Thyroid gland (tissue), 4 donors: ENCODE measurements at regions not wholly inside any gene's neighbourhood (a gene's known extent, or its start where the extent isn't known, plus 50 kb on each side); places are given as distances from the start of the nearest gene placed in this dataset.

ENCODE experiments used
- DNase-seq, 2 donors: peaks; one replicate each; pipeline ENCODE4 v3.0.0-alpha.2; 2019
- H3K27ac ChIP-seq, 3 donors: fragments of 200-600 bp; sonication (generic); 1 replicate in 2 of 3; 2 replicates in 1 of 3; pipeline ENCODE4 v1.5.1; 2016 to 2019; ENCODE audit warnings: mild to moderate bottlenecking in 1 of 3, moderate library complexity in 1 of 3
- H3K27me3 ChIP-seq: fragments of 200-600 bp; sonication (generic); one replicate; pipeline ENCODE4 v1.5.1; 2019
- H3K36me3 ChIP-seq, 2 donors: fragments of 200-600 bp; sonication (generic); one replicate each; pipeline ENCODE4 v1.5.1; 2016 to 2019
- H3K4me1 ChIP-seq, 2 donors: fragments of 200-600 bp; sonication (generic); one replicate each; pipeline ENCODE4 v1.5.1; 2017 to 2019
- H3K4me3 ChIP-seq, 3 donors: fragments of 200-600 bp; sonication (generic); replicated peaks in 1 of 3; 1 replicate in 2 of 3; 2 replicates in 1 of 3; pipeline ENCODE4 v1.5.1; 2016; ENCODE audit warnings: mild to moderate bottlenecking in 1 of 3
- H3K9me3 ChIP-seq: fragments of 200-600 bp; sonication (generic); one replicate; pipeline ENCODE4 v1.5.1; 2017
- CTCF ChIP-seq, 6 experiments: fragments of 200-600 bp in 3 of 6; fragments of 450-650 bp in 3 of 6; sonication (generic) in 3 of 6; IDR thresholded peaks; one replicate each; pipeline ENCODE4 v1.5.1; 2016 to 2019; ENCODE audit warnings: antibody characterized with exemption in 6 of 6, mild to moderate bottlenecking in 2 of 6, inconsistent platforms in 1 of 6, moderate library complexity in 1 of 6
- POLR2A ChIP-seq, 2 donors: fragments of 450-650 bp; IDR thresholded peaks; one replicate each; pipeline ENCODE4 v1.6.1; 2017; ENCODE audit warnings: antibody characterized with exemption in 2 of 2, mild to moderate bottlenecking in 2 of 2, moderate library complexity in 1 of 2
- WGBS, 2 donors: methylation state at CpG; one replicate each; pipeline ENCODE4 v1.1.5; 2017; 5-methylcytosine and 5-hydroxymethylcytosine counted together
- intact Hi-C: fragments of 100-400 bp; cut with DNase I; formaldehyde crosslinking; loops from one replicate; pipeline ENCODE4 v1.15.1; 2023

DNA sequence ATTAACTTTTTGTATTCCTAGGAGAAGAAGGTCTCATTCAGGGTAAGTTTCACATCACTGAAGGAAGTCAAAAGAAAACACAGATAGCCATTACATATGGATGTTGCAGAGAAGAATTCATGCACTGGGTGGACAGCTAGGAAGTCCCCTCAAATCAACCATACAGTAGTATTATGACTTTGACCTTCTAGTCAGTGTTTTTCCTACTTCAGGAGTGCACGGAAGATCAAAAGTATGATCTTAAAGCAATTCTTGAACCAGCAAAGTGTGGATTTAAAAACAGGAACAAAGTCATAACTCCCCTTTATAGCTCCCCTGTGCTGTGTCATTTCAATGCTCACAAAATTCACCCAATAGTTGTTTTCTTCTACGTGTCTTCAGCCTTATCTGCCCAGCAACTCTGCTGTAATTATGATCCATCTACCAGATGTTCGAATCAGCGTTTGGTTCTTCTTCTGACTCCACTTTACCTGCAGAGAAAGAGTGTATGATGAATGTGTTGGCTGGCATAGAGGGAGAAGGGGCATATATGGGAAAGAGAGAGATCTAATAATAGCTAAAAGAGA lies 118.1 kb upstream of the MEIS2 start:
- Histone ChIP-seq H3K27me3 (no peaks in the 10 kb centered on the region), H3K4me3 (no peak overlapping the region), H3K4me1 (no peaks in the 10 kb centered on the region), H3K27ac (no peak overlapping the region), H3K9me3 (no peaks in the 10 kb centered on the region), H3K36me3 (no peaks in the 10 kb centered on the region)
- WGBS, 2 donors = 81 to 82% methylated on average over 4 of the region's 4 CpGs
- DNase-seq = no peak
- intact Hi-C loops = no loop called here
- TF ChIP-seq POLR2A (IDR thresholded peaks at IDR 0.05) = no peak
- TF ChIP-seq CTCF (IDR thresholded peaks at IDR 0.05) = no peak

GRCh38 chr15:37219211-37219701 lies 118.9 kb upstream of the MEIS2 start:
- intact Hi-C loops = no loop called here
- TF ChIP-seq CTCF (IDR thresholded peaks at IDR 0.05) = no peak
- no peak for TF ChIP-seq POLR2A (IDR thresholded peaks at IDR 0.05)

DNA sequence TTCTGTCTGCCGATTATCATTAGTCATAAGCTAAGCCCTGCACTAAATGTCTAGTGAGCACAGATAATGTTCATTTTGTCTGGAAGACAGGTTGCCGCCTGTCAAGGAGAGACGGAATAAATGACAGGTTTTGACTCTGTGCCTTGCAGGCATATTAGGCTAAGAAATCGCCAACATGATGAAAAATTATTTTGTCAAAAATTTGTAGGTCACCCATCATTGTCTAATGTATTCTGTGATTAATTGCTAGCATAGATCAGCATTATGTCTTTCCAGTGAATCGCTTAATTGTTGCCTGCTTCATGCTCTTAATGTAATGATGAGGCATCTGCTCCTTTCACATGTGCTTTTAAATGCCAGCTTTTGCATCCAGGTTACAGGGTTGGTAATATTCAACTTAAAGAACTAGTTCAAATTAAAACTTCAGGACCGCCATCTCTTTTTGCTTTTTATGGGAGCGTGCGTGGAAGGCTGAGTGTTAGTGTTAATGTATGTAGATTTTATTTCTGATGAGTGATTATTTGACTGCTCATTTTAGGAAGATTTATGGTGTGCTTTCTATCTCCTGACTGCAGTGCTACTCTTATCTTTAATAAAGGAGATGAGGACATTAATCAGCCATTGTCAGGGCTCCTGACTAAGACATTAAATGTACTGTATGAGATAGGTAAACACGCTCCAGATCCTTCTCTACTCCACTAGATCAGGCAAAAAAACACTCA lies 120.8 kb upstream of the MEIS2 start:
- Histone ChIP-seq H3K27me3 (no peaks in the 10 kb centered on the region), H3K27ac (no peak overlapping the region), H3K9me3 (no peaks in the 10 kb centered on the region), H3K4me3 (no peak overlapping the region), H3K36me3 (no peaks in the 10 kb centered on the region), H3K4me1 (no peaks in the 10 kb centered on the region)
- no peak for DNase-seq
- WGBS, 2 donors = 83 to 88% methylated on average over 9 of the region's 9 CpGs
- TF ChIP-seq CTCF (IDR thresholded peaks at IDR 0.05) (no peak), POLR2A (IDR thresholded peaks at IDR 0.05) (no peak)
- intact Hi-C loops = no loop called here

More at GRCh38 chr15:37219211-37219701, 118.9 kb upstream of the MEIS2 start:
- no peak overlapping the region for H3K27ac ChIP-seq
- no peak for DNase-seq
- H3K4me3 ChIP-seq = no peak overlapping the region
- WGBS, 2 donors = 87 to 95% methylated on average over 2 of the region's 2 CpGs
- H3K9me3 ChIP-seq = no peaks in the 10 kb centered on the region
- no peaks in the 10 kb centered on the region for H3K36me3 ChIP-seq
- H3K27me3 ChIP-seq = no peaks in the 10 kb centered on the region
- no peaks in the 10 kb centered on the region for H3K4me1 ChIP-seq

DNA sequence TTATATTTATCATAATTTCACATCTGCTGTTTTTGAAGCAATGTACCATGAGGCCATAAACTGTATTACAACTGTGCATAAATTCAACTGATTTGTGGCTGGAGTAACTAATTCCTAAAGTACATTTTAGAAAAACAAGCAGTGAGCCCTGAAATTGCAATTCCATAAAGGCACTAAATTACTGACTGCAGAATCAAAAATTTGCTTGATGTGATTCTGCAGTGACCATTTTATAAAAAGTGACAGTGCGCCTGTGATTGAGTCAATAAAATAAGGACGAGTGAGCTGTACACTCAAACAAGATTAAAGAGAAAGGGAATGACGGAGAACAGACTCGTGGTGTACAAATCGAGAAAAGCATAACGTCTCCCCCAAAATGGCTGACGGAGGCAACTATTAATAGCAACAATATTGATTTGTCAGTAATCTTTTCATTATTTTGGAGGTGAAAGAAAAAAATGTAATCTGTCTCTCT lies 121.4 kb upstream of the MEIS2 start:
- no peak overlapping the region for H3K4me3 ChIP-seq
- WGBS, 2 donors = 81 to 82% methylated on average over 7 of the region's 7 CpGs
- intact Hi-C loops = no loop called here
- no peak for DNase-seq
- H3K27ac ChIP-seq = no peak overlapping the region
- no peaks in the 10 kb centered on the region for H3K4me1 ChIP-seq
- no peaks in the 10 kb centered on the region for H3K27me3 ChIP-seq
- H3K9me3 ChIP-seq = no peaks in the 10 kb centered on the region
- no peaks in the 10 kb centered on the region for H3K36me3 ChIP-seq
- TF ChIP-seq POLR2A (IDR thresholded peaks at IDR 0.05) (no peak), CTCF (IDR thresholded peaks at IDR 0.05) (no peak)

DNA sequence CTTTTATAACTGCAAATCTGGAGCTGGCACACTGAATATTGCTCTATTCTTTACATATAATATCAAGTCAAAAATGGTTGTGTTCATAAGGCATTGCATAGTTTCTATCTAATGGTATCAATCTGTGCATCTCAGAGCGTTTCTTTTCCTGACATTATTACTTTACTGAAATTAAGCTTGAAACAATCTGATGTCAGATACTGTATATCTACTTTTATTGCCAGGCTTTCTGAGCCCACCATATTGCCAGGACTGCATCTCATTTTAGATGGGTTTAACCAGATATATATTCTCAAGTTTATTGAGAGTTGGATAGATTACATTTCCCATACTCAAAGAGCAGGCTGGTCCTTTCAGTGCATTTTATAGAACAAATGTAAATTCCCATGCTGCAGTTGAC lies 122.7 kb upstream of the MEIS2 start:
- Histone ChIP-seq H3K36me3 (no peaks in the 10 kb centered on the region), H3K9me3 (no peaks in the 10 kb centered on the region), H3K4me1 (no peaks in the 10 kb centered on the region), H3K27me3 (no peaks in the 10 kb centered on the region), H3K27ac (no peak overlapping the region), H3K4me3 (no peak overlapping the region)
- TF ChIP-seq POLR2A (IDR thresholded peaks at IDR 0.05) = no peak
- TF ChIP-seq CTCF (IDR thresholded peaks at IDR 0.05) = no peak
- intact Hi-C loops = no loop called here
- WGBS, 2 donors = 97 to 100% methylated on average over 1 of the region's 1 CpG
- no peak for DNase-seq
